H1 (cell line): ENCODE measurements at regions not wholly inside any gene's neighbourhood (a gene's known extent, or its start where the extent isn't known, plus 50 kb on each side); places are given as distances from the start of the nearest gene placed in this dataset.

ENCODE experiments used
- CTCF ChIA-PET: fragments of 300-600 bp; sonication (Branson Sonifier 250); formaldehyde crosslinking; loops from one replicate; lab custom pipeline; 2021; ENCODE audit not compliant: partially characterized antibody; lab: Charles Lee
- POLR2A ChIA-PET: fragments of 300-600 bp; sonication (Branson Sonifier 250); formaldehyde crosslinking; loops from one replicate; lab custom pipeline; 2021; ENCODE audit warnings: inconsistent platforms; ENCODE audit not compliant: partially characterized antibody; lab: Charles Lee
- DNase-seq, 2 experiments: peaks; one replicate each; pipeline versions ENCODE4 v3.0.0 to v3.0.0-alpha.2; 2010 to 2022; ENCODE audit warnings: low spot score in 2 of 2, low read depth in 1 of 2, mixed read lengths in 1 of 2
- FAIRE-seq: peaks from 2 replicates; lab custom pipeline; 2011; peaks lifted over from hg19 to GRCh38; lab: Jason Lieb, UNC
- H2AFZ ChIP-seq: 2 replicates; pipeline ENCODE4 v1.8.1; 2012; ENCODE audit warnings: low read length, inconsistent platforms
- H2AK5ac ChIP-seq: 2 replicates; pipeline ENCODE4 v1.6.1; 2013; ENCODE audit warnings: low read depth, low read length
- H2BK120ac ChIP-seq: replicated peaks from 2 replicates; pipeline ENCODE3; 2013; ENCODE audit warnings: low read depth, low read length, inconsistent platforms
- H2BK12ac ChIP-seq: 2 replicates; pipeline ENCODE4 v1.6.1; 2013; ENCODE audit warnings: low read depth, low read length
- H2BK15ac ChIP-seq: 2 replicates; pipeline ENCODE4 v1.6.1; 2013; ENCODE audit warnings: low read length
- H2BK20ac ChIP-seq: 2 replicates; pipeline ENCODE4 v1.6.1; 2013; ENCODE audit warnings: low read length
- H2BK5ac ChIP-seq: 2 replicates; pipeline ENCODE4 v1.6.1; 2013; ENCODE audit warnings: low read depth, low read length
- H3K14ac ChIP-seq: 2 replicates; pipeline ENCODE4 v1.6.1; 2013; ENCODE audit warnings: inconsistent platforms; ENCODE audit not compliant: insufficient read length
- H3K18ac ChIP-seq: 2 replicates; pipeline ENCODE4 v1.6.1; 2013; ENCODE audit warnings: low read length; ENCODE audit errors: extremely low read depth
- H3K23ac ChIP-seq: 2 replicates; pipeline ENCODE4 v1.6.1; 2013; ENCODE audit warnings: inconsistent platforms; ENCODE audit not compliant: insufficient read length
- H3K23me2 ChIP-seq: 2 replicates; pipeline ENCODE4 v1.6.1; 2013; ENCODE audit warnings: low read depth, low read length
- H3K27ac ChIP-seq: 2 replicates; pipeline ENCODE4 v1.6.1; 2011; ENCODE audit warnings: low read depth, low read length, inconsistent platforms
- H3K27me3 ChIP-seq, 4 experiments: replicated peaks in 1 of 4; 1 replicate in 1 of 4; 2 replicates in 3 of 4; pipeline versions ENCODE4 v1.6.1 to v1.8.1; 2011 to 2013; ENCODE audit warnings: low read length in 3 of 4, mild to moderate bottlenecking in 3 of 4, inconsistent platforms in 2 of 4, mixed read lengths in 2 of 4, moderate library complexity in 1 of 4; ENCODE audit not compliant: control insufficient read depth in 3 of 4, insufficient read depth in 3 of 4; ENCODE audit errors: extremely low read depth in 1 of 4
- H3K36me3 ChIP-seq, 4 experiments: 2 replicates each; pipeline versions ENCODE4 v1.6.1 to v1.8.1; 2011 to 2013; ENCODE audit warnings: mild to moderate bottlenecking in 4 of 4, low read length in 3 of 4, moderate library complexity in 2 of 4, control low read depth in 1 of 4, inconsistent platforms in 1 of 4; ENCODE audit not compliant: insufficient read depth in 4 of 4, control insufficient read depth in 2 of 4
- H3K4ac ChIP-seq: replicated peaks from 2 replicates; pipeline ENCODE3; 2013; ENCODE audit warnings: low read length, low read depth, mixed read lengths, inconsistent platforms; ENCODE audit not compliant: insufficient read length
- H3K4me1 ChIP-seq, 4 experiments: replicated peaks in 1 of 4; 1 replicate in 1 of 4; 2 replicates in 3 of 4; pipeline versions ENCODE4 v1.6.1 to v1.8.1; 2011 to 2013; ENCODE audit warnings: low read length in 3 of 4, inconsistent platforms in 2 of 4, mixed read lengths in 1 of 4; ENCODE audit not compliant: insufficient read depth in 4 of 4, control insufficient read depth in 3 of 4
- H3K4me2 ChIP-seq, 2 experiments: 2 replicates each; pipeline versions ENCODE4 v1.6.1 to v1.8.1; 2011 to 2013; ENCODE audit warnings: low read depth in 2 of 2, low read length in 2 of 2, control low read depth in 1 of 2, inconsistent platforms in 1 of 2, mild to moderate bottlenecking in 1 of 2; ENCODE audit not compliant: insufficient read depth in 1 of 2
- H3K4me3 ChIP-seq, 4 experiments: fragments of 200-600, 300-600 bp in 1 of 4; sonication (generic), shearing (Covaris generic), sonication (Bioruptor Twin) in 1 of 4; 2 replicates each; pipeline versions ENCODE4 v1.5.1 to v1.8.1; 2011 to 2016; ENCODE audit warnings: low read length in 4 of 4, low read depth in 3 of 4, control low read depth in 2 of 4, inconsistent platforms in 2 of 4, mild to moderate bottlenecking in 2 of 4, mixed read lengths in 1 of 4, moderate library complexity in 1 of 4; ENCODE audit not compliant: insufficient read depth in 2 of 4; ENCODE audit errors: extremely low read depth in 1 of 4
- H3K56ac ChIP-seq: replicated peaks from 2 replicates; pipeline ENCODE3; 2013; ENCODE audit warnings: low read depth, mild to moderate bottlenecking, mixed read lengths, low read length, inconsistent platforms; ENCODE audit not compliant: insufficient read length
- H3K79me1 ChIP-seq: 2 replicates; pipeline ENCODE4 v1.6.1; 2013; ENCODE audit warnings: low read depth, low read length, control low read depth
- H3K79me2 ChIP-seq, 2 experiments: 2 replicates each; pipeline versions ENCODE4 v1.6.1 to v1.8.1; 2012 to 2013; ENCODE audit warnings: low read length in 2 of 2, mild to moderate bottlenecking in 2 of 2, inconsistent platforms in 1 of 2; ENCODE audit not compliant: insufficient read depth in 2 of 2, control insufficient read depth in 1 of 2
- H3K9ac ChIP-seq, 4 experiments: replicated peaks in 1 of 4; 1 replicate in 1 of 4; 2 replicates in 3 of 4; pipeline versions ENCODE4 v1.6.1 to v1.8.1; 2011 to 2013; ENCODE audit warnings: low read depth in 3 of 4, low read length in 3 of 4, control low read depth in 2 of 4, mild to moderate bottlenecking in 2 of 4, moderate library complexity in 2 of 4, inconsistent platforms in 1 of 4; ENCODE audit errors: extremely low read depth in 1 of 4
- H3K9me3 ChIP-seq, 2 experiments: 2 replicates each; pipeline versions ENCODE4 v1.6.1 to v1.8.1; 2012 to 2013; ENCODE audit warnings: mild to moderate bottlenecking in 2 of 2, moderate library complexity in 2 of 2, control low read depth in 1 of 2, inconsistent platforms in 1 of 2, low read depth in 1 of 2, low read length in 1 of 2, mixed read lengths in 1 of 2; ENCODE audit not compliant: insufficient read depth in 2 of 2
- H4K20me1 ChIP-seq, 2 experiments: replicated peaks in 1 of 2; 2 replicates each; pipeline versions ENCODE3 to v1.8.1; 2011 to 2013; ENCODE audit warnings: inconsistent platforms in 2 of 2, low read length in 2 of 2, mild to moderate bottlenecking in 1 of 2; ENCODE audit not compliant: insufficient read depth in 2 of 2, control insufficient read depth in 1 of 2
- H4K5ac ChIP-seq: 2 replicates; pipeline ENCODE4 v1.6.1; 2013; ENCODE audit warnings: low read length, low read depth, mixed read lengths, inconsistent platforms; ENCODE audit not compliant: insufficient read length
- H4K8ac ChIP-seq: 2 replicates; pipeline ENCODE4 v1.8.0; 2013; ENCODE audit warnings: mild to moderate bottlenecking, moderate library complexity, low read length, inconsistent platforms; ENCODE audit not compliant: insufficient read depth; ENCODE audit errors: extremely low read depth
- H4K91ac ChIP-seq: replicated peaks from 2 replicates; pipeline ENCODE3; 2013; ENCODE audit warnings: low read length, mixed read lengths, inconsistent platforms; ENCODE audit not compliant: insufficient read length
- CREB1 ChIP-seq: IDR thresholded peaks from 2 replicates; pipeline ENCODE4 v1.6.1; 2012; ENCODE audit warnings: inconsistent platforms
- E2F6 ChIP-seq: IDR thresholded peaks from 2 replicates; pipeline ENCODE4 v1.6.1; 2012; ENCODE audit warnings: inconsistent platforms
- WGBS, 2 experiments: shearing (Covaris generic) in 1 of 2; methylation state at CpG; one replicate each; pipeline versions ENCODE4 v1.1.6 to v1.1.7; 2013 to 2015; ENCODE audit warnings: low lambda C conversion rate in 2 of 2, mixed read lengths in 2 of 2, inconsistent platforms in 1 of 2, low coverage in 1 of 2, missing lambda C conversion rate in 1 of 2; ENCODE audit not compliant: insufficient replicate concordance in 2 of 2, insufficient coverage in 1 of 2, insufficient read length in 1 of 2; ENCODE audit errors: extremely low coverage in 1 of 2, missing lambda C conversion rate in 1 of 2; 5-methylcytosine and 5-hydroxymethylcytosine counted together

GRCh38 chr13:27853335-27853734 is 61.1 kb downstream of the GSX1 start:
- DNase-seq (no peak), FAIRE-seq (no peak)
- H4K20me1 ChIP-seq, result peaks cover 0 to 2% of the 10 kb centered on the region in 2 experiments
- no peak overlapping the region for H3K14ac ChIP-seq
- H2BK12ac ChIP-seq, result no peak overlapping the region
- no peaks in the 10 kb centered on the region for H3K79me1 ChIP-seq
- H2BK120ac ChIP-seq, result no peak overlapping the region
- TF ChIP-seq CREB1 (no peak), E2F6 (peak; percentile 64)
- H2BK5ac ChIP-seq, result no peak overlapping the region
- H3K27ac ChIP-seq, result no peak overlapping the region
- H4K91ac ChIP-seq, result no peak overlapping the region
- peaks cover 0 to 6% (median 3%) of the 10 kb centered on the region in 4 experiments; a peak in 2 of 7 replicates for H3K27me3 ChIP-seq
- no peaks in the 10 kb centered on the region for H3K23me2 ChIP-seq
- H3K9ac ChIP-seq, result no peak overlapping the region
- no peak overlapping the region for H4K5ac ChIP-seq
- H3K9me3 ChIP-seq, result no peaks in the 10 kb centered on the region
- no peak overlapping the region for H2BK15ac ChIP-seq
- POLR2A ChIA-PET, result no interaction called here
- no peak overlapping the region for H4K8ac ChIP-seq
- H3K4me1 ChIP-seq, result peaks cover 0 to 7% (median 3%) of the 10 kb centered on the region in 4 experiments; a peak in 4 of 7 replicates
- no peak overlapping the region for H3K4me2 ChIP-seq
- CTCF ChIA-PET, result interaction anchor here (1.0 to 2.1 kb wide), 3 partner anchors 10 to 130 kb away, joined by 3 to 10 read pairs (median 7); no protein-coding TSS in a partner anchor
- no peak overlapping the region for H2AK5ac ChIP-seq
- H3K56ac ChIP-seq, result no peak overlapping the region
- no peak overlapping the region for H2BK20ac ChIP-seq
- no peak overlapping the region for H3K4me3 ChIP-seq
- 71% methylated on average over 8 of the region's 10 CpGs; no CpG with 5 or more reads in 1 of the 2 experiments for WGBS, 2 experiments
- no peak overlapping the region for H2AFZ ChIP-seq
- no peak overlapping the region for H3K4ac ChIP-seq
- no peak overlapping the region for H3K18ac ChIP-seq
- no peak overlapping the region for H3K23ac ChIP-seq
- H3K79me2 ChIP-seq, result no peaks in the 10 kb centered on the region
- H3K36me3 ChIP-seq, result no peaks in the 10 kb centered on the region
